PC-9 (cell line): ENCODE measurements at regions not wholly inside any gene's neighbourhood (a gene's known extent, or its start where the extent isn't known, plus 50 kb on each side); places are given as distances from the start of the nearest gene placed in this dataset.

ENCODE experiments used
- BruUV-seq: library from RNA; stranded (reverse); fragments of 400-500 nt; replicated peaks from 2 replicates; lab custom pipeline; 2021; lab: Mats Ljungman, UMichigan
- CTCF ChIA-PET: fragments of 300-600 bp; sonication (Branson Sonifier 250); formaldehyde crosslinking; loops from one replicate; lab custom pipeline; 2022; ENCODE audit warnings: antibody characterized with exemption; lab: Charles Lee
- POLR2A ChIA-PET: fragments of 300-600 bp; sonication (Branson Sonifier 250); formaldehyde crosslinking; loops from one replicate; lab custom pipeline; 2022; ENCODE audit warnings: antibody characterized with exemption; ENCODE audit not compliant: unreplicated experiment; lab: Charles Lee
- DNase-seq, 2 experiments: peaks; one replicate each; pipeline versions ENCODE4 v3.0.0 to v3.0.0-alpha.2; 2015 to 2022; ENCODE audit warnings: mixed read lengths in 1 of 2
- H2AFZ ChIP-seq: fragments of 200-600 bp; sonication (generic); 2 replicates; pipeline ENCODE4 v1.8.1; 2017; ENCODE audit warnings: antibody characterized with exemption
- H3F3A ChIP-seq: fragments of 200-600 bp; sonication (generic); 2 replicates; pipeline ENCODE4 v1.8.1; 2017; ENCODE audit warnings: antibody characterized with exemption, mild to moderate bottlenecking, low read depth; ENCODE audit not compliant: insufficient read depth
- H3K27ac ChIP-seq: fragments of 200-600 bp; sonication (generic); 2 replicates; pipeline ENCODE4 v1.6.1; 2016; ENCODE audit warnings: mixed run types
- H3K27me3 ChIP-seq: fragments of 200-600 bp; sonication (generic); 2 replicates; pipeline ENCODE4 v1.6.1; 2016; ENCODE audit warnings: low read depth, mixed run types; ENCODE audit not compliant: insufficient read depth
- H3K36me3 ChIP-seq: fragments of 200-600 bp; sonication (generic); 2 replicates; pipeline ENCODE4 v1.6.1; 2016; ENCODE audit warnings: low read depth, mixed run types
- H3K4me1 ChIP-seq: fragments of 200-600 bp; sonication (generic); replicated peaks from 2 replicates; pipeline ENCODE4 v1.6.1; 2016; ENCODE audit warnings: mixed run types; ENCODE audit not compliant: insufficient read depth
- H3K4me2 ChIP-seq: fragments of 200-600 bp; sonication (generic); 2 replicates; pipeline ENCODE4 v1.6.1; 2017; ENCODE audit warnings: mixed run types
- H3K4me3 ChIP-seq: fragments of 200-600 bp; sonication (generic); 2 replicates; pipeline ENCODE4 v1.6.1; 2016; ENCODE audit warnings: mixed run types
- H3K79me2 ChIP-seq: fragments of 200-600 bp; sonication (generic); 2 replicates; pipeline ENCODE4 v1.6.1; 2017; ENCODE audit warnings: low read depth, mixed run types
- H3K9me2 ChIP-seq: fragments of 200-600 bp; sonication (generic); 2 replicates; pipeline ENCODE4 v1.8.1; 2017; ENCODE audit warnings: mild to moderate bottlenecking; ENCODE audit not compliant: insufficient read depth
- H3K9me3 ChIP-seq: fragments of 200-600 bp; sonication (generic); 2 replicates; pipeline ENCODE4 v1.8.1; 2016; ENCODE audit warnings: low read depth; ENCODE audit not compliant: insufficient read depth
- H4K20me1 ChIP-seq: fragments of 200-600 bp; sonication (generic); 2 replicates; pipeline ENCODE4 v1.8.1; 2017; ENCODE audit not compliant: insufficient read depth
- CTCF ChIP-seq: fragments of 200-600 bp; sonication (generic); conservative IDR thresholded peaks from 2 replicates; pipeline ENCODE4 v1.6.1; 2017; ENCODE audit warnings: mixed run types, antibody characterized with exemption, mild to moderate bottlenecking, moderate library complexity
- EZH2 ChIP-seq: fragments of 200-600 bp; sonication (generic); IDR thresholded peaks from 2 replicates; pipeline ENCODE4 v1.8.0; 2017; ENCODE audit warnings: antibody characterized with exemption, low read depth
- intact Hi-C: fragments of 100-400 bp; cut with micrococcal nuclease; formaldehyde crosslinking; loops from one replicate; pipeline ENCODE4 v1.10.0; 2022; ENCODE audit not compliant: unreplicated experiment

- H3K79me2 ChIP-seq: no peaks in the 10 kb centered on the region
- ChIA-PET CTCF (no interaction called here), POLR2A (interaction anchor here (0.7 kb wide), 1 partner anchor 934 kb away, joined by 3 read pairs; no protein-coding TSS in a partner anchor)
- no peaks in the 10 kb centered on the region for H3K9me2 ChIP-seq
- H3K36me3 ChIP-seq: no peaks in the 10 kb centered on the region
- TF ChIP-seq EZH2 (no peak), CTCF (no peak)
- no peaks in the 10 kb centered on the region for H3K9me3 ChIP-seq
- no peaks in the 10 kb centered on the region for H3F3A ChIP-seq
- no peaks in the 10 kb centered on the region for H3K4me1 ChIP-seq
- H3K27ac ChIP-seq: no peak overlapping the region
- intact Hi-C loops: no loop called here
- H4K20me1 ChIP-seq: no peaks in the 10 kb centered on the region
- no peaks in the 10 kb centered on the region for H3K27me3 ChIP-seq
- H2AFZ ChIP-seq: no peak overlapping the region
- no peak overlapping the region for H3K4me3 ChIP-seq
- no peak overlapping the region for H3K4me2 ChIP-seq
- no TSS peak for BruUV-seq
- DNase-seq: no peak
These were observed 90.0 kb upstream of the GULP1 start for GRCh38 chr2:188201639-188202038.

- Histone ChIP-seq H3K4me1 (no peaks in the 10 kb centered on the region), H2AFZ (no peak overlapping the region), H3K79me2 (no peaks in the 10 kb centered on the region), H3F3A (no peaks in the 10 kb centered on the region), H4K20me1 (no peaks in the 10 kb centered on the region), H3K9me3 (no peaks in the 10 kb centered on the region), H3K4me2 (no peak overlapping the region), H3K9me2 (no peaks in the 10 kb centered on the region), H3K36me3 (no peaks in the 10 kb centered on the region), H3K4me3 (no peak overlapping the region), H3K27me3 (no peaks in the 10 kb centered on the region), H3K27ac (no peak overlapping the region)
- ChIA-PET POLR2A (no interaction called here), CTCF (no interaction called here)
- BruUV-seq: no TSS peak
- DNase-seq: no peak
- TF ChIP-seq EZH2 (no peak), CTCF (no peak)
- intact Hi-C loops: no loop called here
These were observed 88.9 kb upstream of the GULP1 start for GRCh38 chr2:188202777-188203176.

- POLR2A ChIA-PET: no interaction called here
- intact Hi-C loops: no loop called here
- no peaks in the 10 kb centered on the region for H4K20me1 ChIP-seq
- H3K27me3 ChIP-seq: no peaks in the 10 kb centered on the region
- no peaks in the 10 kb centered on the region for H3K9me2 ChIP-seq
- no peaks in the 10 kb centered on the region for H3F3A ChIP-seq
- no peak overlapping the region for H3K27ac ChIP-seq
- H3K4me3 ChIP-seq: no peak overlapping the region
- H2AFZ ChIP-seq: no peak overlapping the region
- H3K9me3 ChIP-seq: no peaks in the 10 kb centered on the region
- CTCF ChIA-PET: no interaction called here
- H3K4me1 ChIP-seq: no peaks in the 10 kb centered on the region
- H3K4me2 ChIP-seq: no peak overlapping the region
- BruUV-seq: no TSS peak
- no peaks in the 10 kb centered on the region for H3K79me2 ChIP-seq
- no peak for DNase-seq
- no peak for TF ChIP-seq CTCF
- TF ChIP-seq EZH2: no peak
- no peaks in the 10 kb centered on the region for H3K36me3 ChIP-seq
These were observed 87.9 kb upstream of the GULP1 start for GRCh38 chr2:188203776-188204175.
